CD4-positive, alpha-beta memory T cell (primary cell): ENCODE measurements at regions not wholly inside any gene's neighbourhood (a gene's known extent, or its start where the extent isn't known, plus 50 kb on each side); places are given as distances from the start of the nearest gene placed in this dataset.

Experiments used
- CTCF ChIA-PET: fragments of 350-600 bp; sonication (Branson Sonifier 250); formaldehyde crosslinking; loops from one replicate; lab custom pipeline; 2021; ENCODE audit warnings: inconsistent platforms; ENCODE audit not compliant: partially characterized antibody; lab: Charles Lee
- POLR2A ChIA-PET: fragments of 350-600 bp; sonication (Branson Sonifier 250); formaldehyde crosslinking; loops from one replicate; lab custom pipeline; 2021; ENCODE audit not compliant: partially characterized antibody; lab: Charles Lee
- DNase-seq, 5 donors: peaks; one replicate each; pipeline versions ENCODE4 v3.0.0 to v3.0.0-alpha.2; 2020 to 2022; ENCODE audit warnings: mixed read lengths in 1 of 5
- H3K27ac ChIP-seq: one replicate; pipeline ENCODE4 v1.7.0; 2013; ENCODE audit warnings: low read depth, low read length
- H3K27me3 ChIP-seq: 2 replicates; pipeline ENCODE4 v1.7.0; 2013; ENCODE audit warnings: mild to moderate bottlenecking, low read length, moderate library complexity; ENCODE audit not compliant: insufficient read depth
- H3K36me3 ChIP-seq: 2 replicates; pipeline ENCODE4 v1.7.0; 2013; ENCODE audit warnings: mild to moderate bottlenecking, low read length, moderate library complexity; ENCODE audit not compliant: insufficient read depth
- H3K4me1 ChIP-seq: 2 replicates; pipeline ENCODE4 v1.7.0; 2013; ENCODE audit warnings: mild to moderate bottlenecking, low read length, moderate library complexity; ENCODE audit not compliant: insufficient read depth
- H3K4me3 ChIP-seq, 2 donors: one replicate each; pipeline ENCODE4 v1.7.0; 2013; ENCODE audit warnings: low read length in 2 of 2, mild to moderate bottlenecking in 1 of 2
- H3K9me3 ChIP-seq, 2 donors: one replicate each; pipeline ENCODE4 v1.7.0; 2013; ENCODE audit warnings: low read length in 2 of 2, control low read depth in 1 of 2; ENCODE audit not compliant: control insufficient read depth in 1 of 2
- H3K27ac Mint-ChIP-seq, 7 donors: one replicate each; pipeline ENCODE4 v1.8.0; 2020 to 2021; ENCODE audit warnings: mixed read lengths in 7 of 7, mild to moderate bottlenecking in 6 of 7, inconsistent platforms in 3 of 7, moderate library complexity in 3 of 7
- H3K27me3 Mint-ChIP-seq, 2 donors: one replicate each; pipeline ENCODE4 v1.8.0; 2020 to 2021; ENCODE audit warnings: mixed read lengths in 2 of 2
- H3K36me3 Mint-ChIP-seq, 2 donors: one replicate each; pipeline ENCODE4 v1.8.0; 2020 to 2021; ENCODE audit warnings: mixed read lengths in 2 of 2, inconsistent platforms in 1 of 2, mild to moderate bottlenecking in 1 of 2
- H3K4me1 Mint-ChIP-seq, 4 donors: one replicate each; pipeline ENCODE4 v1.8.0; 2020 to 2021; ENCODE audit warnings: mixed read lengths in 4 of 4, mild to moderate bottlenecking in 1 of 4
- H3K4me3 Mint-ChIP-seq, 8 donors: one replicate each; pipeline ENCODE4 v1.8.0; 2020 to 2021; ENCODE audit warnings: mixed read lengths in 8 of 8, mild to moderate bottlenecking in 7 of 8, moderate library complexity in 6 of 8, inconsistent platforms in 3 of 8
- H3K9me3 Mint-ChIP-seq, 8 donors: one replicate each; pipeline ENCODE4 v1.8.0; 2020 to 2021; ENCODE audit warnings: mixed read lengths in 8 of 8, mild to moderate bottlenecking in 5 of 8, inconsistent platforms in 3 of 8, moderate library complexity in 1 of 8
- intact Hi-C: fragments of 100-400 bp; cut with micrococcal nuclease; formaldehyde crosslinking; loops from one replicate; pipeline ENCODE4 v1.15.1; 2023

DNA sequence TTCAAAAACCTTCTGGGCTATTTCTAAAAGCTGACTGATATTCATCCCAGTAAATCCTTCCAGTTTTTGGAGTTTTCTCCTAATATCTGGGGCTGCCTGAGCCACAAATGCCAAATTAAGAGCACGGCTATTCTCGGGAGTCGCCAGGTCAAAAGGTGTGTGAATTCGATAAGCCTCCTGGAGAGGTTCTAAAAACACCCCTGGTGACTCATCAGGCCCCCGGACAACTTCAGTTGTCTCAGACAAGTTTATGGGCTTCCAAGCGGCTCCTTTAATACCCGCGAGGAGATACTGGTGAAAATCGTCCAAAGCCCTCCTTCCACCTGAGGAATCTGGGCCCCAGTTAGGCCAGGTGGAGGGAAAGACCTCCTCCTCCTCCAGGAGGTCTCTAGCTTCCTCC, 677.1 kb downstream of the TMEM121 start:
- no peak overlapping the region for H3K4me3 ChIP-seq
- no peak for DNase-seq
- intact Hi-C loops, result no loop called here
- ChIA-PET CTCF (no interaction called here), POLR2A (no interaction called here)
- Mint-ChIP-seq H3K27ac (no peak overlapping the region), H3K4me3 (no peak overlapping the region), H3K4me1 (peaks cover 2 to 13% (median 9%) of the 10 kb centered on the region in 4 donors), H3K27me3 (peaks cover 32 to 56% of the 10 kb centered on the region in 2 donors), H3K36me3 (no peaks in the 10 kb centered on the region), H3K9me3 (peaks cover 0 to 3% (median 0%) of the 10 kb centered on the region in 8 donors)
- H3K4me1 ChIP-seq, result peaks cover 10% of the 10 kb centered on the region
- H3K27me3 ChIP-seq, result peaks cover 4% of the 10 kb centered on the region
- H3K27ac ChIP-seq, result no peak overlapping the region
- H3K9me3 ChIP-seq, result no peaks in the 10 kb centered on the region
- no peaks in the 10 kb centered on the region for H3K36me3 ChIP-seq

DNA sequence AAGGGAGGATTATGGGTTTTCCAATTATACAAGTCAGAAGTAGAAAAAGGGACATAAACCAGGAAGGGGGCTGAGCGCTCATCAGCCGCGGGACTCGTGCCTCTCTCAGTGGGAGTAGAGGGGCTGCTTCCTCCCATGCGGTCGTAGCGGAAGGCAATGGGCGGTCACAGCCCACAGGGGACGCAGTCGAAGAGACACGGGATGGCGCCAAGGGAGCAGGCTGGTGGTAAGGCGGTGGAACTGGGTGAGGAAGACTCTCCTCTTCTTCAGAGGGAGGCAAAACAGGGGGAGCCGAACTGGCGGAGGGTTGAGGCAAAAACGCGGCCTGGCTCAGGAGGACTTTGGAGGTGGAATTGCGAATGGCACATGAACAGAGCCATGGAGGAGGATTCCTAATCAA, 677.7 kb downstream of the TMEM121 start:
- H3K27ac Mint-ChIP-seq, result no peak overlapping the region
- Histone ChIP-seq H3K36me3 (no peaks in the 10 kb centered on the region), H3K27ac (no peak overlapping the region), H3K27me3 (peaks cover 4% of the 10 kb centered on the region), H3K9me3 (no peaks in the 10 kb centered on the region), H3K4me3 (no peak overlapping the region), H3K4me1 (peaks cover 10% of the 10 kb centered on the region)
- no peak for DNase-seq
- ChIA-PET CTCF (no interaction called here), POLR2A (no interaction called here)
- H3K27me3 Mint-ChIP-seq, result peaks cover 26 to 52% of the 10 kb centered on the region in 2 donors
- intact Hi-C loops, result no loop called here
- peaks cover 2 to 13% (median 9%) of the 10 kb centered on the region in 4 donors for H3K4me1 Mint-ChIP-seq
- no peak overlapping the region for H3K4me3 Mint-ChIP-seq
- no peaks in the 10 kb centered on the region for H3K36me3 Mint-ChIP-seq
- H3K9me3 Mint-ChIP-seq, result peaks cover 0 to 3% (median 0%) of the 10 kb centered on the region in 8 donors

DNA sequence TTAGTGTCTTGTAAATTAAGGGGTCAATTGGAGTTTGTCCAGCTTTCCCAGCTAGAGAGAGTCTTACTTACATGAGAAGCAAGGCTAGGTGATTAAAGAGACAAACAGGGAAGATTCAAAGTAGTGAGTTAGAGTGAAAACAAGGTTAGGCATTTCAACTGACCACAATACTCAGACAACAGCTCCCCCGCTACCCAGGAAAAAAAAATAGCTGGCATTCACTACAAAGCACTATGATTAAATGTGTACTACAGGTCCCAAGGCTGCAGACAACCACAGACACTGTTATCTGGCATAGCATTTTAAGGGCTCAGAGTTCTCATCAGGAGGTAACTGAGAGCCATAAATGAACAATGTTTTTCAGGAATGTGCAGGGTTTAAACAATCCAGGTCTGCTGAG, 680.9 kb downstream of the TMEM121 start:
- no peak for DNase-seq
- no peaks in the 10 kb centered on the region for H3K36me3 Mint-ChIP-seq
- H3K27ac Mint-ChIP-seq, result no peak overlapping the region
- Histone ChIP-seq H3K4me3 (no peak overlapping the region), H3K27ac (no peak overlapping the region), H3K4me1 (no peaks in the 10 kb centered on the region), H3K36me3 (no peaks in the 10 kb centered on the region), H3K9me3 (no peaks in the 10 kb centered on the region), H3K27me3 (no peaks in the 10 kb centered on the region)
- H3K27me3 Mint-ChIP-seq, result peaks cover 15 to 30% of the 10 kb centered on the region in 2 donors
- H3K9me3 Mint-ChIP-seq, result peaks cover 0 to 1% (median 0%) of the 10 kb centered on the region in 8 donors
- POLR2A ChIA-PET, result no interaction called here
- intact Hi-C loops, result no loop called here
- H3K4me1 Mint-ChIP-seq, result peaks cover 4 to 14% (median 6%) of the 10 kb centered on the region in 4 donors
- CTCF ChIA-PET, result interaction anchor here (1.1 to 4.2 kb wide), 3 partner anchors 34 to 262 kb away, joined by 3 to 64 read pairs (median 4); no protein-coding TSS in a partner anchor
- H3K4me3 Mint-ChIP-seq, result no peak overlapping the region

DNA sequence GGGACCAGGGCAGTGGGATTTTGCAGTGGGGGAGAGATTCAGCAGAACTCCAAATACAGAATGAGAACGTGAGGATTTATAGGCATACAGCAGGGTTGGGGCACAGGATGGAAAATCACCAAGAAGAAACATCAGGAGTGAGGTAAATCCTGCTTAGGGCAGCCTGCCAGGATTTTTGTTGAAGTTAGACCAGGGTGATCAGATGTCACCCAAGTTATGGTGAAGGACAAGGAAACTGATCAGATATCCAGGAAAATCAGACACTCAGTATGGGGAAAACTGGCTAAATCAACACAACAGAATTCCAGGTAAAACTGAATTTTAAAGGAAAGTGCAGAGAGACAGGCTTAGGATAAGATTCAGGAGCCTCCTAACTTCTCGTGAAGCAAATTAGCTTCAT, 682.4 kb downstream of the TMEM121 start:
- DNase-seq, result no peak
- Histone ChIP-seq H3K36me3 (no peaks in the 10 kb centered on the region), H3K27me3 (no peaks in the 10 kb centered on the region), H3K9me3 (no peaks in the 10 kb centered on the region), H3K4me1 (no peaks in the 10 kb centered on the region), H3K4me3 (no peak overlapping the region), H3K27ac (no peak overlapping the region)
- Mint-ChIP-seq H3K27ac (peak overlapping the region in 2 of 7 donors; percentile 11 to 32), H3K4me3 (no peak overlapping the region), H3K4me1 (peaks cover 4 to 14% (median 6%) of the 10 kb centered on the region in 4 donors), H3K36me3 (no peaks in the 10 kb centered on the region), H3K27me3 (peaks cover 17 to 24% of the 10 kb centered on the region in 2 donors), H3K9me3 (peaks cover 0 to 1% (median 0%) of the 10 kb centered on the region in 8 donors)
- CTCF ChIA-PET, result interaction anchor here (0.9 to 5.4 kb wide), 16 partner anchors 8 to 556 kb away, joined by 3 to 127 read pairs (median 8); no protein-coding TSS in a partner anchor
- intact Hi-C loops, result loop anchor here (1.0 kb wide), 1 partner anchor 26 kb away; no protein-coding TSS in a partner anchor
- POLR2A ChIA-PET, result interaction anchor here (1.8 to 2.6 kb wide), 2 partner anchors 24 to 260 kb away, joined by 6 to 11 read pairs; no protein-coding TSS in a partner anchor

DNA sequence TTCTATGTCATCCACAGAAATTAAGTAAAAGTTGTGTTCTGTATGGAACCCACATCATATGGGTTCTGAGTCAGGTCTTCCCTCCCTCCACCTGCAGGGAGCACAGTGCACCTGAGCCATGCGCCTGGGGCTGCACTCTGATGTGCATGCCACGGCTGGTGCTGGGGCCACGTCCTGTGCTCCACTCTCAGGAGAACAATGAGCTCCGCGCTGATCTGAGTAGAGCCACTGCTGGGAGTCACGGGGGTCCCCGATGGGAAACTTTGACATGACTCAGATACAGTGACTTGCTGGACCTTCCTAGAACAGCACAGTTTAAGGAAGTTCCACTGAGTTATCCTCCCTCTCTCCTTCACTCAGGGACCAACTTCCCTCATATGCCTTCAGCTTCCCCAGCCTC, 683.4 kb downstream of the TMEM121 start:
- peaks cover 16 to 19% of the 10 kb centered on the region in 2 donors for H3K27me3 Mint-ChIP-seq
- H3K27me3 ChIP-seq, result no peaks in the 10 kb centered on the region
- H3K9me3 ChIP-seq, result no peaks in the 10 kb centered on the region
- no peaks in the 10 kb centered on the region for H3K36me3 ChIP-seq
- peaks cover 4 to 14% (median 6%) of the 10 kb centered on the region in 4 donors for H3K4me1 Mint-ChIP-seq
- H3K4me3 ChIP-seq, result no peak overlapping the region
- intact Hi-C loops, result loop anchor here (1.0 to 2.0 kb wide), 2 partner anchors 25 to 47 kb away; no protein-coding TSS in a partner anchor
- H3K4me3 Mint-ChIP-seq, result peak overlapping the region in 3 of 8 donors; percentile 9 to 56 (median 17)
- peak; percentile 26 to 51 (median 42) for DNase-seq
- no peaks in the 10 kb centered on the region for H3K36me3 Mint-ChIP-seq
- no peaks in the 10 kb centered on the region for H3K4me1 ChIP-seq
- H3K27ac ChIP-seq, result no peak overlapping the region
- ChIA-PET CTCF (interaction anchor here (0.8 to 5.4 kb wide), 31 partner anchors 10 to 260 kb away, joined by 3 to 127 read pairs (median 7); no protein-coding TSS in a partner anchor), POLR2A (interaction anchor here (0.8 to 2.6 kb wide), 8 partner anchors 14 to 259 kb away, joined by 3 to 11 read pairs (median 4); no protein-coding TSS in a partner anchor)
- H3K27ac Mint-ChIP-seq, result peak overlapping the region; percentile 3 to 87 (median 35)
- H3K9me3 Mint-ChIP-seq, result peaks cover 0 to 1% (median 0%) of the 10 kb centered on the region in 8 donors

DNA sequence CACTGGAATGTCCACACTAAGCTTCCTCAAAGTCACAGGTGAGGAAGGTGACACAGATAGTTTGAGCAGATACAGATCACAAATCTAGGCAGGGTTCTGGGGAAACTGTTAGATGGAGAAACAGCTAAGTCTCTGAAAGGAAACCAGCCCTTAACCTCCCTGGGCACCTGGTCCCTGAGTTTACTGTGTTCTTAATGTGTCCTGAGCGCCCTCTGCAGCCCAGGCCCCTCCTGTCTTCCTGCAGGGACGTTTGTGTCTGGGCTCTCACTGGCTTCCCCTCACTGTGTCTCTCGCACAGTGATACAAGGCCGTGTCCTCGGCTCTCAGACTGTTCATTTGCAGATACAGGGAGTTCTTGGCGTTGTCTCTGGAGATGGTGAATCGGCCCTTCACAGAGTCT, 684.3 kb downstream of the TMEM121 start:
- Mint-ChIP-seq H3K36me3 (no peaks in the 10 kb centered on the region), H3K27ac (peak overlapping the region in 1 of 7 donors; percentile 58), H3K4me3 (no peak overlapping the region), H3K9me3 (peaks cover 0 to 1% (median 0%) of the 10 kb centered on the region in 8 donors), H3K4me1 (peaks cover 4 to 14% (median 6%) of the 10 kb centered on the region in 4 donors), H3K27me3 (peaks cover 15 to 16% of the 10 kb centered on the region in 2 donors)
- Histone ChIP-seq H3K27ac (no peak overlapping the region), H3K27me3 (no peaks in the 10 kb centered on the region), H3K4me3 (no peak overlapping the region), H3K36me3 (no peaks in the 10 kb centered on the region), H3K9me3 (no peaks in the 10 kb centered on the region), H3K4me1 (no peaks in the 10 kb centered on the region)
- intact Hi-C loops, result loop anchor here (2.0 kb wide), 1 partner anchor 46 kb away; no protein-coding TSS in a partner anchor
- ChIA-PET POLR2A (interaction anchor here (0.8 to 2.6 kb wide), 7 partner anchors 10 to 259 kb away, joined by 3 to 11 read pairs (median 4); no protein-coding TSS in a partner anchor), CTCF (interaction anchor here (0.9 to 5.4 kb wide), 27 partner anchors 9 to 259 kb away, joined by 3 to 127 read pairs (median 7); no protein-coding TSS in a partner anchor)
- DNase-seq, result peak in 1 of 5 donors; percentile 29

DNA sequence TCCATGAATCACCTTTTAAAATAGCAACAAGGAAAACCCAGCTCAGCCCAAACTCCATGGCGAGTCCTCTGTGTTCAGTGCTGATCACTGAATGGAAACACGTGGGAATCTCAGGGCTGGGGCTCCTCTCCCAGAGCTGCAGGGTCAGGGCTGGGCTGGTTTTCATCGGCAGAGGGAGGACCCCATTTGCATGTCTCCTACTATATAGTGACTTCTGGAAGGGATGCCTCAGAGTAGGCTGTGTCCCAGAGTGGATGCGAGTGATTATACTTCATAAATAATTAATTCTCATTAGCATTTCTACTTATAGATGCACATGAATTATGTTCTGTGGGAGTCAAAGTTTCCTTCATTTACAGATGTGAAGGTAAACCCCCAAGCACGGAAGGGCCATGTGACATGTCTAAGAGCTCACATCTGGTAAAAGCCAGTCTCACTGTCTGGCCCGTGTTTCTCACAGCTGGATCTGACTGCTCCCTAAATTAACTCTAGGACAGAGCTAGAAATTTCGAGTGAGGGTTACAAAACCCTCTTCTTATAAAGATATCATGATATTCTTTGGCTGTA, 685.0 kb downstream of the TMEM121 start:
- no peak for DNase-seq
- Mint-ChIP-seq H3K36me3 (no peaks in the 10 kb centered on the region), H3K4me1 (peaks cover 4 to 14% (median 6%) of the 10 kb centered on the region in 4 donors), H3K27ac (peak overlapping the region in 1 of 7 donors; percentile 59), H3K9me3 (no peaks in the 10 kb centered on the region), H3K27me3 (peaks cover 13 to 14% of the 10 kb centered on the region in 2 donors), H3K4me3 (no peak overlapping the region)
- H3K9me3 ChIP-seq, result no peaks in the 10 kb centered on the region
- no peak overlapping the region for H3K27ac ChIP-seq
- ChIA-PET POLR2A (interaction anchor here (1.2 to 2.6 kb wide), 2 partner anchors 11 to 258 kb away, joined by 3 to 11 read pairs; no protein-coding TSS in a partner anchor), CTCF (interaction anchor here (1.0 to 5.4 kb wide), 9 partner anchors 12 to 258 kb away, joined by 3 to 127 read pairs (median 16); no protein-coding TSS in a partner anchor)
- H3K36me3 ChIP-seq, result no peaks in the 10 kb centered on the region
- intact Hi-C loops, result loop anchor here (2.0 kb wide), 1 partner anchor 45 kb away; no protein-coding TSS in a partner anchor
- H3K27me3 ChIP-seq, result no peaks in the 10 kb centered on the region
- H3K4me1 ChIP-seq, result no peaks in the 10 kb centered on the region
- H3K4me3 ChIP-seq, result no peak overlapping the region
